CD14-positive monocyte (primary cell): ENCODE measurements at regions not wholly inside any gene's neighbourhood (a gene's known extent, or its start where the extent isn't known, plus 50 kb on each side); places are given as distances from the start of the nearest gene placed in this dataset.

Experiments
- DNase-seq, 3 donors: peaks; one replicate each; pipeline ENCODE4 v3.0.0-alpha.2; 2011 to 2022
- H2AFZ ChIP-seq: 2 replicates; pipeline ENCODE4 v1.6.0; 2012; ENCODE audit warnings: mild to moderate bottlenecking, low read depth, low read length, inconsistent platforms; ENCODE audit not compliant: insufficient read depth, poor library complexity, severe bottlenecking
- H3K27ac ChIP-seq, 2 donors: 1 replicate in 1 of 2; 2 replicates in 1 of 2; pipeline ENCODE4 v1.5.1; 2012 to 2013; ENCODE audit warnings: low read length in 2 of 2, control low read depth in 1 of 2, inconsistent platforms in 1 of 2, low read depth in 1 of 2, mild to moderate bottlenecking in 1 of 2
- H3K27me3 ChIP-seq, 2 donors: one replicate each; pipeline versions ENCODE4 v1.6.0 to v1.6.1; 2011 to 2013; ENCODE audit warnings: low read length in 2 of 2; ENCODE audit not compliant: control insufficient read depth in 2 of 2, insufficient read depth in 2 of 2
- H3K36me3 ChIP-seq, 2 donors: replicated peaks in 1 of 2; 1 replicate in 1 of 2; 2 replicates in 1 of 2; pipeline versions ENCODE4 v1.5.1 to v1.6.1; 2012 to 2013; ENCODE audit warnings: low read length in 2 of 2, control low read depth in 1 of 2, inconsistent platforms in 1 of 2, mild to moderate bottlenecking in 1 of 2; ENCODE audit not compliant: insufficient read depth in 2 of 2, control insufficient read depth in 1 of 2
- H3K4me1 ChIP-seq, 2 donors: 1 replicate in 1 of 2; 2 replicates in 1 of 2; pipeline versions ENCODE4 v1.5.1 to v1.6.1; 2012 to 2013; ENCODE audit warnings: low read length in 2 of 2, control low read depth in 1 of 2, inconsistent platforms in 1 of 2, mild to moderate bottlenecking in 1 of 2, moderate library complexity in 1 of 2; ENCODE audit not compliant: insufficient read depth in 2 of 2, control insufficient read depth in 1 of 2
- H3K4me2 ChIP-seq: replicated peaks from 2 replicates; pipeline ENCODE3; 2012; ENCODE audit warnings: low read length, moderate library complexity, mild to moderate bottlenecking; ENCODE audit not compliant: poor library complexity, severe bottlenecking; ENCODE audit errors: extremely low read depth
- H3K4me3 ChIP-seq, 3 experiments: fragments of 200-600 bp in 1 of 3; sonication (generic) in 1 of 3; replicated peaks in 1 of 3; 1 replicate in 2 of 3; 2 replicates in 1 of 3; pipeline ENCODE4 v1.5.1; 2011 to 2013; ENCODE audit warnings: low read length in 3 of 3, mild to moderate bottlenecking in 3 of 3, control low read depth in 2 of 3, low read depth in 2 of 3, inconsistent platforms in 1 of 3, moderate library complexity in 1 of 3
- H3K79me2 ChIP-seq: 2 replicates; pipeline ENCODE4 v1.6.0; 2012; ENCODE audit warnings: mild to moderate bottlenecking, control low read depth, inconsistent platforms, low read length, moderate library complexity; ENCODE audit not compliant: insufficient read depth
- H3K9ac ChIP-seq: 2 replicates; pipeline ENCODE4 v1.6.0; 2017; ENCODE audit warnings: low read length, mild to moderate bottlenecking; ENCODE audit not compliant: insufficient read depth, poor library complexity, severe bottlenecking
- H3K9me3 ChIP-seq, 2 donors: replicated peaks in 1 of 2; 1 replicate in 1 of 2; 2 replicates in 1 of 2; pipeline versions ENCODE4 v1.5.1 to v1.6.1; 2012 to 2013; ENCODE audit warnings: low read length in 2 of 2, control low read depth in 1 of 2; ENCODE audit not compliant: control insufficient read depth in 1 of 2, insufficient read depth in 1 of 2
- H4K20me1 ChIP-seq: 2 replicates; pipeline ENCODE4 v1.6.0; 2012; ENCODE audit warnings: mild to moderate bottlenecking, low read length, control low read depth, moderate library complexity; ENCODE audit not compliant: insufficient read depth
- H3K27ac Mint-ChIP-seq, 7 donors: one replicate each; pipeline ENCODE4 v1.8.0; 2020; ENCODE audit warnings: mild to moderate bottlenecking in 7 of 7, mixed read lengths in 7 of 7, moderate library complexity in 6 of 7, inconsistent platforms in 2 of 7
- H3K27me3 Mint-ChIP-seq, 3 donors: one replicate each; pipeline ENCODE4 v1.8.0; 2021 to 2022; ENCODE audit warnings: low read depth in 3 of 3, mild to moderate bottlenecking in 3 of 3, mixed read lengths in 3 of 3, moderate library complexity in 3 of 3, inconsistent platforms in 1 of 3
- H3K36me3 Mint-ChIP-seq, 2 donors: one replicate each; pipeline ENCODE4 v1.8.0; 2020; ENCODE audit warnings: mixed read lengths in 2 of 2, inconsistent platforms in 1 of 2, mild to moderate bottlenecking in 1 of 2
- H3K4me1 Mint-ChIP-seq: one replicate; pipeline ENCODE4 v1.8.0; 2020; ENCODE audit warnings: mild to moderate bottlenecking, mixed read lengths
- H3K4me3 Mint-ChIP-seq, 2 donors: one replicate each; pipeline ENCODE4 v1.8.0; 2020; ENCODE audit warnings: mild to moderate bottlenecking in 2 of 2, mixed read lengths in 2 of 2, moderate library complexity in 1 of 2
- H3K9me3 Mint-ChIP-seq, 7 donors: one replicate each; pipeline ENCODE4 v1.8.0; 2020 to 2022; ENCODE audit warnings: mixed read lengths in 7 of 7, mild to moderate bottlenecking in 6 of 7, moderate library complexity in 6 of 7, inconsistent platforms in 2 of 7
- CTCF ChIP-seq: fragments of 200-600 bp; IDR thresholded peaks from one replicate; pipeline ENCODE4 v1.8.0; 2022; ENCODE audit warnings: antibody characterized with exemption, mild to moderate bottlenecking
- WGBS: methylation state at CpG from one replicate; pipeline ENCODE4 v1.1.5; 2013; ENCODE audit warnings: missing lambda C conversion rate; ENCODE audit not compliant: insufficient coverage; 5-methylcytosine and 5-hydroxymethylcytosine counted together
- intact Hi-C, 2 donors: fragments of 100-400 bp; cut with micrococcal nuclease; formaldehyde crosslinking; loops; one replicate each; pipeline versions ENCODE4 v1.15.0 to v1.15.1; 2023

- no peak for DNase-seq
- Histone ChIP-seq H3K27me3 (no peaks in the 10 kb centered on the region), H2AFZ (no peak overlapping the region), H3K27ac (no peak overlapping the region), H3K4me1 (no peaks in the 10 kb centered on the region), H3K9ac (no peak overlapping the region), H3K9me3 (no peaks in the 10 kb centered on the region), H3K79me2 (no peaks in the 10 kb centered on the region), H3K36me3 (no peaks in the 10 kb centered on the region), H3K4me2 (no peak overlapping the region), H3K4me3 (no peak overlapping the region), H4K20me1 (no peaks in the 10 kb centered on the region)
- H3K36me3 Mint-ChIP-seq: no peaks in the 10 kb centered on the region
- H3K27me3 Mint-ChIP-seq: peaks cover 0 to 2% (median 0%) of the 10 kb centered on the region in 3 donors
- H3K4me1 Mint-ChIP-seq: no peaks in the 10 kb centered on the region
- no peak overlapping the region for H3K27ac Mint-ChIP-seq
- intact Hi-C loops: no loop called here
- H3K9me3 Mint-ChIP-seq: peaks cover 0 to 2% (median 0%) of the 10 kb centered on the region in 7 donors
- no CpG with 5 or more reads among the region's 4 CpGs for WGBS
- H3K4me3 Mint-ChIP-seq: no peak overlapping the region
- no peak for TF ChIP-seq CTCF
These were observed 581.4 kb upstream of the MMS22L start for GRCh38 chr6:97864366-97864765.

GRCh38 chr6:97864826-97865225 is 581.8 kb upstream of the MMS22L start:
- no peak overlapping the region for H3K4me3 ChIP-seq
- Mint-ChIP-seq H3K4me3 (no peak overlapping the region), H3K36me3 (no peaks in the 10 kb centered on the region), H3K27me3 (peaks cover 0 to 2% (median 0%) of the 10 kb centered on the region in 3 donors), H3K4me1 (no peaks in the 10 kb centered on the region), H3K9me3 (peaks cover 0 to 2% (median 0%) of the 10 kb centered on the region in 7 donors), H3K27ac (no peak overlapping the region)
- H3K9ac ChIP-seq: no peak overlapping the region
- H2AFZ ChIP-seq: no peak overlapping the region
- H3K4me2 ChIP-seq: no peak overlapping the region
- H3K27me3 ChIP-seq: no peaks in the 10 kb centered on the region
- H3K9me3 ChIP-seq: no peaks in the 10 kb centered on the region
- H3K79me2 ChIP-seq: no peaks in the 10 kb centered on the region
- intact Hi-C loops: no loop called here
- H3K36me3 ChIP-seq: no peaks in the 10 kb centered on the region
- no peaks in the 10 kb centered on the region for H3K4me1 ChIP-seq
- DNase-seq: no peak
- no peak overlapping the region for H3K27ac ChIP-seq
- WGBS: 75% methylated on average over 1 of the region's 2 CpGs
- no peak for TF ChIP-seq CTCF
- no peaks in the 10 kb centered on the region for H4K20me1 ChIP-seq
